Kasumi-1 (cell line): ENCODE measurements at regions not wholly inside any gene's neighbourhood (a gene's known extent, or its start where the extent isn't known, plus 50 kb on each side); places are given as distances from the start of the nearest gene placed in this dataset.
"Not testable (repeated sequence)": the region's sequence is repeated elsewhere in the genome, so short reads cannot be mapped to it uniquely, and the experiment has no call there.

Experiments used
- DNase-seq, 2 experiments: peaks; one replicate each; lab custom pipeline; 2025; lab: John Stamatoyannopoulos, UW

DNA sequence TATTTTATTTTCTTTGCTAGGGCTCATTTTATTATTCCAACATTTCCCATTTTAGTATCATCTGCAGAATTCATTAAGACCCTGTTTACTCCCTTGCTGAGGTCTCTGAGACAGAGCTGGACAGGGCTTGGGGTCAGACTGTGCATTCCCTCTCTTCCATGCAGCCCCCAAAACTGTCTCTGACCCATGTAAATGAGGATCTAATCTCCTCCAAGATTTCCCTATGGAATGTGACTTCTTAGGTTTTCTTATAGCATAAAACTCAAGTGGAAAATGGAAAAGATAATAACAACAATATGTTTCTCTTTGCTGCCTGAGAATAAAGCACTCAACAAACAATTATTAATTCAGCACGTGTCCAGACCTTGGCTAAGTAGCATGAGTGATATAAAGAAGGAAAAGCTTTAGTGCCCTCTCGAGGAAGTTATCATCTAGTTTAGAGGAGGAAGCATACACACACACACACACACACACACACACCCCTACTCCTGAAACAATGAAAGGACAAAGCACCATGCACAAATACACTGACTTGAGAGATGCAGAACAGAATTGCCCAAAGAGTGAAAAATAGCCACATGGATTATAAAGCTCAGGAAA lies 815.5 kb downstream of the BCKDHB start:
- DNase-seq, result no peak

- DNase-seq, result no peak
Measured at GRCh38 chr6:80907831-80908230, 801.4 kb downstream of the BCKDHB start.

DNA sequence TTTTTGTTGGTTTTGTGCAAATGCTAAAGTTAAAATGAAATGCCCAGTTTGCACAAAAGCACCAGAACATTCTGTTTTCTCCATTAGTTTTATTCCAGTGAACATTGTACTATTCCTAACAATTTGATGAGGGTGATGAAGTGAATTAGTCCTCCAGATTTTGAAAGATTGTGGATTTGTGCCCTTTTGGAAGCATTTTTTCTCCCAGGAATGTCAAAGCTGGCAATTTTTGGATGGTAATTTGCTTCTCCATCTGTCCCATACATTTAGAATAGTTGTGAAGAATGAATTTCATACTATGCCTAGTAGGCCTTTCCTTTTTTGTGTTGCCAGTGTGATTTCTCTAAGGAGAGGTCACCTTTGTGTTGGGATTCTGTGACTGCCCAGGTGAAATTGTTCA lies 797.2 kb downstream of the BCKDHB start:
- DNase-seq, result no peak

DNA sequence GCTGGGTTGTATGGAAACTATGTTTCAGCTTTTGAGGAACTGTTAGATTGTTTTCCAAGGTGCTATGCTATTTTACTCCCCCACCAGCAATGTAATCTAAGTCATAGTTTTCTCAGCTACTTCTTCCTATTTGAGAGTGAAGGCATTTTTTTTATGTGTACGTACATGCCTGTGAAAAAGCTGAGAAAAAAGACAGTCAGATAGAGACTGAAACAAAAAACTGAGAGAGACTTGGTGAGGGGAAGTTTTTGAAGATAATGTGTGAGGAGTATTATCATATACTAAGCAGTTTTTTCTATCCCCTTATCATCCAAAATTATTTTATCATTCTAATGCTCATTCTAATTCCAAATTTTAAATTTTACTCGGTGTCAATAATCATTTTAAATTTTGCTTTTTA lies 780.0 kb downstream of the BCKDHB start:
- DNase-seq, result no peak

- DNase-seq, result no peak
Measured at GRCh38 chr6:80872951-80873308, 766.5 kb downstream of the BCKDHB start.

- DNase-seq, result no peak
Measured at GRCh38 chr6:80872199-80872950, 765.9 kb downstream of the BCKDHB start.

GRCh38 chr6:80862756-80863155 lies 756.3 kb downstream of the BCKDHB start:
- DNase-seq, result no peak

GRCh38 chr6:80860107-80860506 lies 753.6 kb downstream of the BCKDHB start:
- DNase-seq, result no peak

- DNase-seq, result not testable (repeated sequence)
Measured at GRCh38 chr6:80847973-80848372, 741.5 kb downstream of the BCKDHB start.

- no peak for DNase-seq
Measured at GRCh38 chr6:80832337-80832736, 725.9 kb downstream of the BCKDHB start.

DNA sequence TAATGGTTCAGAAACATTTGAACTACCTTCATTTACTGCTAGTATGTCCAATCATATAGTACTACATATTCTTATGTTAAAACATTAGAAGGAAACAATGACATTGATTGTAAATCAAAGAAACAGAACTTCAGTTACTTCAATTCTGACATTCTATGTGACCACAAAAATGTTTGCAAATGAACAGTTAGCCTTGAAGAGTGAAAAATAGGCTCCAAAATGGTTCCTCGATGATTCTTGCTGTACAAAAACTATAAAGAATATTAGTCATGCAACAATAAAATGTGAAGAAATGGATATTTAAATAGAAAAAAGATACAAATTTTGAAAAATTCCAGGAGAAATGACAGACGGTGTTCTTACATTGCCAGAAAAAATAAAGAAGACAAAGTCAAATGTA lies 686.9 kb downstream of the BCKDHB start:
- no peak for DNase-seq

DNA sequence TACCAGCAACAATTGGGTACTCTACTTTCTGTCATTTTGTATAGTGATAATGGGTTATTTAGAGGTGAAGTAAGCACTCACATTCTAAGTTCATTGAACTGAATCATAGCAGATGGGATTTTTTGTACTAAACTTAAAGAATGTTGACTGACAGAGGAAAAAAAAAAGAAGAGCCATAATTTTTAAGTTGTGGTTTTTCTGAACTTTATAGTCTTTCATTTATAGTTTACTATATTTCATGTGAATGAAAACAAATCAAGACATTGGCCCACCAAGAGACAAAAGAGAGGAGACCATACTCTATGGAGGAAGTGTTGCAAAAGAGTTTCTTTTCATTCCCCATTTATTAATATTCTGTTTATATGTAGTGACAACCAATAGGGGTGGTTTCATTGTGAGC lies 685.7 kb downstream of the BCKDHB start:
- DNase-seq, result no peak

DNA sequence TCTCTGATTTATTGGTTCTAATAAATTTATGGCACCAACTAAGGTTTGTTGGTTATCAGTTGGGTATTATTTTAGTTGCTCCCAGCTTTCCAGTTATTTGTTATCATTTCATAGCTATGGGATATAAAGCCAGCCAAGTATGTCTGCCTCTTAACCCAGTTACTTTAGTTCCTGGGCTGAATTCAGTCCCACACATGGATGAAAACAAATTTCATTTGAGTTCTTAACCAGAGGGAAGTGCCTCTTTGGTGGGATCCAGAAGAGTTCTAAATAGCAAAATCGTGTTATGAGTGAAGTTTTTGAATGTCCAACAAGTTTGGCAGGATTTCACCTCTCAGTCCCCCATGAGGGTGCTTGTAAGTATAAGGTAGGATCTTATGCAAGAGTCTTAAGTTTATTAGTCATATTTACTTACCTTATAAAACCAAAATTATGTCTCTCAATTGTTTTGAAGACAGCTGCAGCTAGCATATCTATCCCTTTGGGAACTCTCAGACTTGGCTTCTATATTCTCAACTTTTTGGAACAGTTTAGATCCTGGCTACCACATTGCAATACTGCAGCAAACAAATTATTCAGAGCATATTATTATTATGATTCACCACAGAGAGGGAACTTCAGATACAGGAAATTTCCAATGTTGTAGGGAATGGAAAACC lies 683.6 kb downstream of the BCKDHB start:
- no peak for DNase-seq

DNA sequence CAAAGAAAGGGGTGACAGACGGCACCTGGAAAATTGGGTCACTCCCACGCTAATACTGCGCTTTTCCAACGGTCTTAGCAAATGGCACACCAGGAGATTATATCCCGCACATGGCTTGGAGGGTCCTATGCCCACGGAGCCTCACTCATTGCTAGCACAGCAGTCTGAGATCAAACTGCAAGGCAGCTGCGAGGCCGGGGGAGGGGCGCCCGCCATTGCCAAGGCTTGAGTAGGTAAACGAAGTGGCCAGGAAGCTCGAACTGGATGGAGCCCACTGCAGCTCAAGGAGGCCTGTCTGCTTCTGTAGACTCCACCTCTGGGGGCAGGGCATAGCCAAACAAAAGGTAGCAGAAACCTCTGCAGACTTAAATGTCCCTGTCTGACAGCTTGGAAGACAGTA lies 676.8 kb downstream of the BCKDHB start:
- DNase-seq, result not testable (repeated sequence)

- DNase-seq, result peak; percentile 30 to 31
Measured at GRCh38 chr6:80771941-80772340, 665.5 kb downstream of the BCKDHB start.

GRCh38 chr6:80769106-80769505 lies 662.6 kb downstream of the BCKDHB start:
- DNase-seq, result no peak

GRCh38 chr6:80767808-80768207 lies 661.3 kb downstream of the BCKDHB start:
- no peak for DNase-seq

DNA sequence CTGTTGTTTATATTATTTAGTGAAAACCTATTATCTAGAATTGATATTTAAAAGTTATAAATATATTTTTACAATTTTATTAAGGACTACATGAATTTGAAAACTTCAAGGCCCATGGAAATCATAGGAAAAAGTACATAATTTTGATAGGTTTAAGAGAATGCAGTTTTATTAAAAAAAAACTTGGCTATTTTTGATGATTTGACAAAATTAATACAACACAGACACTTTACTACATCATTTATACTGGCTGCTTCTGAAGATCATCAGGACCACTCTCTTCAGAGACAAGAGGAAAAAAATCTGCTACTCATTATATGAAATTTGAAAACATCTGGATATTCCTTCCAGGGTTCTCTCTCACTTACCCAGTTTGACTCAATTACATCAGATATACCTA lies 637.7 kb downstream of the BCKDHB start:
- DNase-seq, result no peak

GRCh38 chr6:80742481-80742880 lies 636.0 kb downstream of the BCKDHB start:
- DNase-seq, result peak; percentile 48 to 62

DNA sequence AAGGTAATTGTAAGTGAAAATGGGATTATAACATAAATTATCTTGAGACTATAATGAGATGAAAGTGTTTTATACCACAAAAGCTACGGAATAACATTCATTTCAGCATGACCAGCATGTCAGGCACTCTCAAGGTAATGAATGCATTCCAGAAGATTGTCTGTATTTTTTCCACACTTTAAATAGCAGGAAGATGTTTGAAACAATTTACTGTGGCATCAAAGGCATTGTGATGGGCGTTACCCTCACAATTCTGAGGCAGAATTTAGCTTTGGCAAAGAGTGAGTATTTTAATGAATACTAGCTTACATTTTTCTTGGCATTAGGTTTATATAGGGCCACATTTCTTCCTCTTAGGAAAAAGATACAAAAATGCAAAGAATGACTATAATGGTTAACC lies 627.2 kb downstream of the BCKDHB start:
- DNase-seq, result no peak

DNA sequence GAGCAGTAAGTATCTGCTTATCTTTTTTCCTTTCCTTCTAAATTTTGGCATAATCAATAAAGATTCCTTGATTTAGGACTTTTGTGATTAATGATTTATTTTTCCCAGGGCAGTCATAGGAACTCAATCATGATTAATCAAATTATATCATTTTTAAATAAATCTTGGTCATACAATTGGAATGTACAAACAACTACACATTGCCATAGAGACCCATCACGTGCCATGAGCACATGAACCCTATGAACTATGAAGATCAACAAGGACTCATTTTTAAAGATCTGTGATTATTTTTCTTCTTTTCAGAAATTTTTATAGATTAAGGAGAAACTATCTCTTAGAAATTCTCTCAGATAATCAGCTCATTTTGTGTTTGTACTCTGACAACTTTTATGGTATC lies 622.4 kb downstream of the BCKDHB start:
- no peak for DNase-seq

DNA sequence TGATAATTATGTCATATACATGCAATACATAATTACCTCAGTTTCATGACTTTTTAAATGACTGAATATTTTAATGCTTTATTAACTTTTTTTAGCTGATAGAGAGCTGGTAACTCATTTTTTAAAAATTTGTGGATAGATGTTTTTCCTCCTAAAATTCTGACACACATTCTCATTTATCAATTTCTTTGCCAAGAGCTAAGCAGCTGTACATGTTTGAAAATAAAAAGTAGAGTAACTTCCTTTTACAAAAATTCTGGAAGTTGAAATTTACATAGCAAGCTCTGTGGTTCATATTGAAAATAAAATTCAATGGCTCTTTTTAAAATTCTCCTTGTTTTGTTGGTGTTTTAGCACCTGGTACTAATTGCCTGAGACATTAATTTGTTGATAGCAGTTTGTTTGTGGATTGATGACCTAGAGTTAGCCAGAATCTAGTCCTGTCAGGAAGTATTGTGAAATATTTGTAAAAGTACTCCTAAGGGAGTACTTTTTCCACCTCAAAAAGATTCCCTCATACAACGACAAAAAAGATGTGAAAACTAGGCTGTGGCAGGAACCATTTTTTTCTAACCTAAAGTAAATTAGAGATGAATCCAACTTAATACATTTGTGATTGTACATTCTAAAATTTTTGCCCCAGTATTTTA lies 621.8 kb downstream of the BCKDHB start:
- DNase-seq, result no peak
